SK-N-SH (cell line): ENCODE measurements at regions not wholly inside any gene's neighbourhood (a gene's known extent, or its start where the extent isn't known, plus 50 kb on each side); places are given as distances from the start of the nearest gene placed in this dataset.

Experiments used
- FOSL2 ChIP-seq: IDR thresholded peaks from 2 replicates; pipeline ENCODE4 v1.4.0; 2012; ENCODE audit warnings: low read depth, mild to moderate bottlenecking, moderate library complexity, borderline replicate concordance
- JUND ChIP-seq: IDR thresholded peaks from 2 replicates; pipeline ENCODE4 v1.4.0; 2012
- MEF2A ChIP-seq: IDR thresholded peaks from 2 replicates; pipeline ENCODE4 v1.4.0; 2012; ENCODE audit warnings: low read depth, borderline replicate concordance
- NFIC ChIP-seq: IDR thresholded peaks from 2 replicates; pipeline ENCODE4 v1.4.0; 2012; ENCODE audit warnings: borderline replicate concordance
- RAD21 ChIP-seq: IDR thresholded peaks from 2 replicates; pipeline ENCODE4 v1.6.1; 2012; ENCODE audit warnings: mild to moderate bottlenecking, low read length
- RCOR1 ChIP-seq: fragments of 150-350 bp; IDR thresholded peaks from 2 replicates; pipeline ENCODE4 v1.6.1; 2017; ENCODE audit warnings: antibody characterized with exemption, low read length
- TF ChIP-seq, protein P1 (sequence below): IDR thresholded peaks from 2 replicates; pipeline ENCODE4 v1.4.0; 2012; ENCODE audit warnings: low read depth
- TF ChIP-seq, protein P2 (sequence below): fragments of 200-600 bp; sonication (generic); IDR thresholded peaks from 2 replicates; pipeline ENCODE4 v1.6.1; 2017; ENCODE audit warnings: antibody characterized with exemption, mild to moderate bottlenecking, moderate library complexity

DNA sequence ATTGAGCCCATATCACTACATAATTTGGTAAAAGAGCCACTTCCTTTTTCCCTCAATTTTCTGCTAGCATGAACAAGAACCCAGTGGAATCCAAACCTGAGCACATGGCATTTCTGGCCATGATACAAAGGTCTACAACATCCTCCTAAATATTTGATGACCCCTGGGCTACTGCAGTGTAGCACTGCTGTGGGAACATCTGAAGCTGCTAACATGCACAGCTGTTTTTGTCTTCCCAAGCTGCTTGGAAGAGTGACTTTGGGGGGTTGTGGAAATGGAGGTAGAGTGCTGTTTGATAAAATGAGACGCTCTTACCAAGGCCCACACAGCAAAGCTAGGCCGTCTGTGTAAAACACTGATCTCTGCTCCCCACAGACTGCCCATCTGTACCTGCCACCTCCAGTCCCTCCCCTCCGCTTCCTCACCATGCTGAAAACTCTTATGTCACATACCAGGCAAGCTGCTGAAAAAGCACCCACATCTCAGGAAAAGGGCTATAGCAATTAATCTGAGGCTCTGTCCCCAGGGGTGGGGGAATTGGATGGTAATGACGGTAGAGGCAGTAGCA, 197.2 kb upstream of the HNRNPA3 start:
- TF ChIP-seq, protein P1, sequence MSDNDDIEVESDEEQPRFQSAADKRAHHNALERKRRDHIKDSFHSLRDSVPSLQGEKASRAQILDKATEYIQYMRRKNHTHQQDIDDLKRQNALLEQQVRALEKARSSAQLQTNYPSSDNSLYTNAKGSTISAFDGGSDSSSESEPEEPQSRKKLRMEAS = no peak
- TF ChIP-seq JUND = no peak
- TF ChIP-seq, protein P2, sequence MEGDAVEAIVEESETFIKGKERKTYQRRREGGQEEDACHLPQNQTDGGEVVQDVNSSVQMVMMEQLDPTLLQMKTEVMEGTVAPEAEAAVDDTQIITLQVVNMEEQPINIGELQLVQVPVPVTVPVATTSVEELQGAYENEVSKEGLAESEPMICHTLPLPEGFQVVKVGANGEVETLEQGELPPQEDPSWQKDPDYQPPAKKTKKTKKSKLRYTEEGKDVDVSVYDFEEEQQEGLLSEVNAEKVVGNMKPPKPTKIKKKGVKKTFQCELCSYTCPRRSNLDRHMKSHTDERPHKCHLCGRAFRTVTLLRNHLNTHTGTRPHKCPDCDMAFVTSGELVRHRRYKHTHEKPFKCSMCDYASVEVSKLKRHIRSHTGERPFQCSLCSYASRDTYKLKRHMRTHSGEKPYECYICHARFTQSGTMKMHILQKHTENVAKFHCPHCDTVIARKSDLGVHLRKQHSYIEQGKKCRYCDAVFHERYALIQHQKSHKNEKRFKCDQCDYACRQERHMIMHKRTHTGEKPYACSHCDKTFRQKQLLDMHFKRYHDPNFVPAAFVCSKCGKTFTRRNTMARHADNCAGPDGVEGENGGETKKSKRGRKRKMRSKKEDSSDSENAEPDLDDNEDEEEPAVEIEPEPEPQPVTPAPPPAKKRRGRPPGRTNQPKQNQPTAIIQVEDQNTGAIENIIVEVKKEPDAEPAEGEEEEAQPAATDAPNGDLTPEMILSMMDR = no peak
- no peak for TF ChIP-seq NFIC
- no peak for TF ChIP-seq RAD21
- no peak for TF ChIP-seq RCOR1
- no peak for TF ChIP-seq MEF2A
- TF ChIP-seq FOSL2 = no peak
